Natural killer cell (primary cell): ENCODE measurements at regions not wholly inside any gene's neighbourhood (a gene's known extent, or its start where the extent isn't known, plus 50 kb on each side); places are given as distances from the start of the nearest gene placed in this dataset.

Experiments used
- ATAC-seq, 3 donors: fragments of 150-1000 bp in 2 of 3; fragments of 200-7000 bp in 1 of 3; cut with Tn5 transposase; 1 replicate in 1 of 3; 2 replicates in 2 of 3; pipeline ENCODE4 v1.10.0; 2021; ENCODE audit warnings: mild to moderate bottlenecking in 2 of 3, moderate library complexity in 2 of 3
- DNase-seq, 2 donors: peaks; one replicate each; pipeline versions ENCODE4 v3.0.0 to v3.0.0-alpha.2; 2013 to 2021; ENCODE audit warnings: mixed read lengths in 1 of 2
- H3K27ac ChIP-seq: one replicate; pipeline ENCODE4 v1.5.1; 2013; ENCODE audit warnings: mild to moderate bottlenecking, low read length
- H3K27me3 ChIP-seq: one replicate; pipeline ENCODE4 v1.6.1; 2013; ENCODE audit warnings: low read length; ENCODE audit not compliant: control insufficient read depth, insufficient read depth
- H3K36me3 ChIP-seq: one replicate; pipeline ENCODE4 v1.6.1; 2013; ENCODE audit warnings: low read length; ENCODE audit not compliant: control insufficient read depth, insufficient read depth
- H3K4me1 ChIP-seq: one replicate; pipeline ENCODE4 v1.6.1; 2013; ENCODE audit warnings: low read length; ENCODE audit not compliant: control insufficient read depth, insufficient read depth
- H3K4me3 ChIP-seq: one replicate; pipeline ENCODE4 v1.5.1; 2013; ENCODE audit warnings: low read length
- H3K9me3 ChIP-seq: one replicate; pipeline ENCODE4 v1.6.1; 2013; ENCODE audit warnings: low read length; ENCODE audit not compliant: control insufficient read depth, insufficient read depth
- H3K27ac Mint-ChIP-seq, 2 donors: one replicate each; pipeline ENCODE4 v1.8.0; 2022; ENCODE audit warnings: mild to moderate bottlenecking in 2 of 2, mixed read lengths in 2 of 2, moderate library complexity in 1 of 2
- H3K27me3 Mint-ChIP-seq, 2 donors: one replicate each; pipeline ENCODE4 v1.8.0; 2022; ENCODE audit warnings: low read depth in 2 of 2, mixed read lengths in 2 of 2
- H3K36me3 Mint-ChIP-seq: one replicate; pipeline ENCODE4 v1.8.0; 2022; ENCODE audit warnings: mixed read lengths
- H3K4me1 Mint-ChIP-seq, 2 donors: one replicate each; pipeline ENCODE4 v1.8.0; 2022; ENCODE audit warnings: mixed read lengths in 2 of 2
- H3K4me3 Mint-ChIP-seq: one replicate; pipeline ENCODE4 v1.8.0; 2022; ENCODE audit warnings: mild to moderate bottlenecking, moderate library complexity, mixed read lengths
- H3K9me3 Mint-ChIP-seq, 2 donors: one replicate each; pipeline ENCODE4 v1.8.0; 2022; ENCODE audit warnings: mixed read lengths in 2 of 2
- CTCF ChIP-seq: fragments of 200-600 bp; IDR thresholded peaks from one replicate; pipeline ENCODE4 v1.8.0; 2022; ENCODE audit warnings: antibody characterized with exemption
- WGBS: methylation state at CpG from one replicate; pipeline ENCODE4 v1.1.7; 2013; ENCODE audit warnings: missing lambda C conversion rate; ENCODE audit not compliant: insufficient coverage; 5-methylcytosine and 5-hydroxymethylcytosine counted together
- intact Hi-C: fragments of 100-400 bp; cut with micrococcal nuclease; formaldehyde crosslinking; loops from one replicate; pipeline ENCODE4 v1.14.2; 2022

GRCh38 chr2:194927489-194927888 lies 729.5 kb upstream of the SLC39A10 start:
- H3K4me3 Mint-ChIP-seq: no peak overlapping the region
- no peaks in the 10 kb centered on the region for H3K4me1 Mint-ChIP-seq
- DNase-seq (no peak), ATAC-seq (no peak)
- Histone ChIP-seq H3K9me3 (no peaks in the 10 kb centered on the region), H3K36me3 (no peaks in the 10 kb centered on the region), H3K27ac (no peak overlapping the region), H3K27me3 (no peaks in the 10 kb centered on the region), H3K4me1 (no peaks in the 10 kb centered on the region), H3K4me3 (no peak overlapping the region)
- no peak overlapping the region for H3K27ac Mint-ChIP-seq
- H3K9me3 Mint-ChIP-seq: peaks cover 0 to 5% of the 10 kb centered on the region in 2 donors
- TF ChIP-seq CTCF: no peak
- H3K27me3 Mint-ChIP-seq: no peaks in the 10 kb centered on the region
- H3K36me3 Mint-ChIP-seq: no peaks in the 10 kb centered on the region
- WGBS: 93% methylated on average over 7 of the region's 7 CpGs
- intact Hi-C loops: no loop called here

DNA sequence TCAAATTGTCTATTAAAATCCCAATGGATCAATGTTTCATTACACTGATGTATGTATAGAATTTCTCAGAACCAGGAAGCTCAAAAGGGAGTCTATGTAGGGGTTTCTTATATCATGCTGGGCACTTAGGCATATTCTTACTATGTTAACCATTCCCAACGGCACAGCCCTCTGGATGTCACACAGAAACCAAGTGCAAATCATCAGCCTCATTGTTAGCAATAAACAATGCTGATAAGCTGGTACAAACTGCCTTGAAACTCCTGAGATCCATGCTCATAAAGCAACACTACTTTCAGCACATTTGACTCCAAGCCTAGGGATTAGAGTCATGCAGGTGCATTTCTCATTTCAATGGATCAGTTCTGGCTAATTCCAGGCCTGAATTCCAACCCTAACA lies 730.2 kb upstream of the SLC39A10 start:
- H3K36me3 ChIP-seq: no peaks in the 10 kb centered on the region
- no peaks in the 10 kb centered on the region for H3K4me1 Mint-ChIP-seq
- intact Hi-C loops: no loop called here
- no peak overlapping the region for H3K4me3 Mint-ChIP-seq
- DNase-seq (no peak), ATAC-seq (no peak)
- no peaks in the 10 kb centered on the region for H3K9me3 ChIP-seq
- no peaks in the 10 kb centered on the region for H3K4me1 ChIP-seq
- H3K9me3 Mint-ChIP-seq: peaks cover 0 to 5% of the 10 kb centered on the region in 2 donors
- H3K36me3 Mint-ChIP-seq: no peaks in the 10 kb centered on the region
- H3K4me3 ChIP-seq: no peak overlapping the region
- H3K27ac Mint-ChIP-seq: no peak overlapping the region
- H3K27ac ChIP-seq: no peak overlapping the region
- no peaks in the 10 kb centered on the region for H3K27me3 Mint-ChIP-seq
- WGBS: 67% methylated on average over 1 of the region's 1 CpG
- TF ChIP-seq CTCF: no peak
- no peaks in the 10 kb centered on the region for H3K27me3 ChIP-seq

DNA sequence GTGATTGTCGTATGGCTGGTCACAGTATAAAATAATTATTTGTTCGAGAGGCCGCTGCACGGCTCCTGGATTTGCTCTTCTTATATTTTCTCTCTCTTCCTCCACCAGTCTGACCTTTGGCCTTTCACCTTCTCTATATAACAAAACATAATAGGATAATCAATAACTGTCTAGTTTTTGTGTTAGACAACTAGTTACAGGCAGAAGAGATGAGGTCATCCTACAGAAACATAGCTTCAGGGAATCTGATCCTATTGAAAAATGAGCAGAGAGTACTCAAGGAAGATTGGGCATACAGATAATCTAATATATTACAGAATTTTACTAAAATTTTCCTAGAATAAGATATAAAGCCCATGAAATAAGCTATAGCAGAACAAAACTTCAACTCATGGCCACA lies 731.3 kb upstream of the SLC39A10 start:
- no peak overlapping the region for H3K27ac Mint-ChIP-seq
- H3K36me3 ChIP-seq: no peaks in the 10 kb centered on the region
- H3K4me1 ChIP-seq: no peaks in the 10 kb centered on the region
- no peaks in the 10 kb centered on the region for H3K27me3 ChIP-seq
- intact Hi-C loops: no loop called here
- peaks cover 0 to 5% of the 10 kb centered on the region in 2 donors for H3K9me3 Mint-ChIP-seq
- H3K4me1 Mint-ChIP-seq: no peaks in the 10 kb centered on the region
- H3K27me3 Mint-ChIP-seq: no peaks in the 10 kb centered on the region
- WGBS: 100% methylated on average over 4 of the region's 4 CpGs
- H3K36me3 Mint-ChIP-seq: no peaks in the 10 kb centered on the region
- H3K9me3 ChIP-seq: no peaks in the 10 kb centered on the region
- H3K27ac ChIP-seq: no peak overlapping the region
- H3K4me3 ChIP-seq: no peak overlapping the region
- H3K4me3 Mint-ChIP-seq: no peak overlapping the region
- no peak for DNase-seq
- ATAC-seq: no peak
- TF ChIP-seq CTCF: no peak

GRCh38 chr2:194917519-194917918 lies 739.5 kb upstream of the SLC39A10 start:
- H3K4me1 Mint-ChIP-seq: no peaks in the 10 kb centered on the region
- H3K9me3 Mint-ChIP-seq: peaks cover 0 to 9% of the 10 kb centered on the region in 2 donors

More at GRCh38 chr2:194917519-194917918, 739.5 kb upstream of the SLC39A10 start:
- no peaks in the 10 kb centered on the region for H3K36me3 Mint-ChIP-seq
- no peaks in the 10 kb centered on the region for H3K27me3 ChIP-seq
- ATAC-seq: no peak
- H3K4me3 ChIP-seq: no peak overlapping the region
- no peaks in the 10 kb centered on the region for H3K36me3 ChIP-seq
- no peak for TF ChIP-seq CTCF
- no peak overlapping the region for H3K27ac Mint-ChIP-seq
- no peaks in the 10 kb centered on the region for H3K9me3 ChIP-seq
- no peaks in the 10 kb centered on the region for H3K4me1 ChIP-seq
- H3K4me3 Mint-ChIP-seq: no peak overlapping the region
- no peak for DNase-seq
- intact Hi-C loops: no loop called here
- no peaks in the 10 kb centered on the region for H3K27me3 Mint-ChIP-seq
- no peak overlapping the region for H3K27ac ChIP-seq
